SK-N-SH treated with all-trans-retinoic acid at 6 μM for 48 hours (cell line): ENCODE measurements at regions not wholly inside any gene's neighbourhood (a gene's known extent, or its start where the extent isn't known, plus 50 kb on each side); places are given as distances from the start of the nearest gene placed in this dataset.

ENCODE experiments used
- ATAC-seq: fragments of 200-7000 bp; cut with Tn5 transposase; 3 replicates; pipeline ENCODE4 v1.9.1; 2020; ENCODE audit warnings: mild to moderate bottlenecking, moderate library complexity
- ARNTL ChIP-seq: fragments of 450-650 bp; formaldehyde crosslinking; IDR thresholded peaks from 2 replicates; pipeline ENCODE4 v1.5.0; 2020; ENCODE audit warnings: low read depth, mild to moderate bottlenecking, moderate library complexity, borderline replicate concordance
- BACH2 ChIP-seq: fragments of 250-450 bp; sonication (Bioruptor Pico); IDR thresholded peaks from 2 replicates; pipeline ENCODE4 v1.9.0; 2021; ENCODE audit warnings: mild to moderate bottlenecking, borderline replicate concordance
- CREB5 ChIP-seq: fragments of 250-450 bp; sonication (Bioruptor Pico); IDR thresholded peaks from 2 replicates; pipeline ENCODE4 v1.5.1; 2020; ENCODE audit warnings: low read depth, mild to moderate bottlenecking, moderate library complexity
- CSDC2 ChIP-seq: fragments of 250-450 bp; sonication (Bioruptor Pico); IDR thresholded peaks from 2 replicates; pipeline ENCODE4 v1.5.0; 2020; ENCODE audit warnings: mild to moderate bottlenecking, moderate library complexity
- GLIS3 ChIP-seq: fragments of 250-450 bp; sonication (Bioruptor Pico); IDR thresholded peaks from 2 replicates; pipeline ENCODE4 v1.5.0; 2020; ENCODE audit warnings: mild to moderate bottlenecking, moderate library complexity
- ISL1 ChIP-seq: fragments of 250-450 bp; sonication (Bioruptor Pico); IDR thresholded peaks from 2 replicates; pipeline ENCODE4 v2.1.2; 2022; ENCODE audit warnings: mild to moderate bottlenecking, moderate library complexity
- OSR1 ChIP-seq: fragments of 250-450 bp; sonication (Bioruptor Pico); IDR thresholded peaks from 2 replicates; pipeline ENCODE4 v1.8.0; 2022; ENCODE audit warnings: moderate library complexity, mild to moderate bottlenecking, inconsistent platforms
- POU6F1 ChIP-seq: fragments of 250-450 bp; sonication (Bioruptor Pico); IDR thresholded peaks from 2 replicates; pipeline ENCODE4 v1.8.0; 2021; ENCODE audit warnings: low read depth, mild to moderate bottlenecking, moderate library complexity, borderline replicate concordance
- PPARA ChIP-seq: fragments of 250-450 bp; sonication (Bioruptor Pico); IDR thresholded peaks from 2 replicates; pipeline ENCODE4 v1.5.0; 2020; ENCODE audit warnings: mild to moderate bottlenecking, borderline replicate concordance
- RARB ChIP-seq: fragments of 250-450 bp; sonication (Bioruptor Pico); IDR thresholded peaks from 2 replicates; pipeline ENCODE4 v1.8.0; 2021; ENCODE audit warnings: mild to moderate bottlenecking, moderate library complexity
- SNAI2 ChIP-seq: fragments of 250-450 bp; sonication (Bioruptor Pico); IDR thresholded peaks from 2 replicates; pipeline ENCODE4 v1.5.0; 2020; ENCODE audit warnings: mild to moderate bottlenecking, moderate library complexity
- TCF4 ChIP-seq: fragments of 250-450 bp; sonication (Bioruptor Pico); IDR thresholded peaks from 2 replicates; pipeline ENCODE4 v1.8.0; 2021; ENCODE audit warnings: mild to moderate bottlenecking, moderate library complexity, borderline replicate concordance
- TSHZ2 ChIP-seq: fragments of 250-450 bp; sonication (Bioruptor Pico); IDR thresholded peaks from 2 replicates; pipeline ENCODE4 v1.5.0; 2020; ENCODE audit warnings: mild to moderate bottlenecking, moderate library complexity
- ZC3H10 ChIP-seq: fragments of 250-450 bp; sonication (Bioruptor Pico); IDR thresholded peaks from 2 replicates; pipeline ENCODE4 v1.5.1; 2021; ENCODE audit warnings: mild to moderate bottlenecking, moderate library complexity
- ZFP3 ChIP-seq: fragments of 250-450 bp; sonication (Bioruptor Pico); IDR thresholded peaks from 2 replicates; pipeline ENCODE4 v1.5.0; 2020; ENCODE audit warnings: mild to moderate bottlenecking, moderate library complexity
- ZNF565 ChIP-seq: fragments of 450-650 bp; formaldehyde crosslinking; conservative IDR thresholded peaks from 2 replicates; pipeline ENCODE4 v1.5.0; 2020; ENCODE audit warnings: low read depth, mild to moderate bottlenecking, moderate library complexity
- ZNF8 ChIP-seq: fragments of 450-650 bp; formaldehyde crosslinking; IDR thresholded peaks from 2 replicates; pipeline ENCODE4 v1.5.0; 2020; ENCODE audit warnings: mild to moderate bottlenecking, moderate library complexity

- TF ChIP-seq ARNTL (CRISPR knock-in tag) = no peak
- no peak for ATAC-seq
These were observed 236.2 kb upstream of the SERP2 start for GRCh38 chr13:44137466-44137865.

GRCh38 chr13:44140146-44140545, 233.5 kb upstream of the SERP2 start:
- TF ChIP-seq ZC3H10 (CRISPR knock-in tag) (no peak), SNAI2 (CRISPR knock-in tag) (no peak), ARNTL (CRISPR knock-in tag) (no peak), ZNF8 (CRISPR knock-in tag) (no peak), BACH2 (CRISPR knock-in tag) (no peak), OSR1 (CRISPR knock-in tag) (no peak), TCF4 (CRISPR knock-in tag) (no peak), GLIS3 (CRISPR knock-in tag) (no peak), ISL1 (CRISPR knock-in tag) (no peak), PPARA (CRISPR knock-in tag) (no peak)
- ATAC-seq = no peak

DNA sequence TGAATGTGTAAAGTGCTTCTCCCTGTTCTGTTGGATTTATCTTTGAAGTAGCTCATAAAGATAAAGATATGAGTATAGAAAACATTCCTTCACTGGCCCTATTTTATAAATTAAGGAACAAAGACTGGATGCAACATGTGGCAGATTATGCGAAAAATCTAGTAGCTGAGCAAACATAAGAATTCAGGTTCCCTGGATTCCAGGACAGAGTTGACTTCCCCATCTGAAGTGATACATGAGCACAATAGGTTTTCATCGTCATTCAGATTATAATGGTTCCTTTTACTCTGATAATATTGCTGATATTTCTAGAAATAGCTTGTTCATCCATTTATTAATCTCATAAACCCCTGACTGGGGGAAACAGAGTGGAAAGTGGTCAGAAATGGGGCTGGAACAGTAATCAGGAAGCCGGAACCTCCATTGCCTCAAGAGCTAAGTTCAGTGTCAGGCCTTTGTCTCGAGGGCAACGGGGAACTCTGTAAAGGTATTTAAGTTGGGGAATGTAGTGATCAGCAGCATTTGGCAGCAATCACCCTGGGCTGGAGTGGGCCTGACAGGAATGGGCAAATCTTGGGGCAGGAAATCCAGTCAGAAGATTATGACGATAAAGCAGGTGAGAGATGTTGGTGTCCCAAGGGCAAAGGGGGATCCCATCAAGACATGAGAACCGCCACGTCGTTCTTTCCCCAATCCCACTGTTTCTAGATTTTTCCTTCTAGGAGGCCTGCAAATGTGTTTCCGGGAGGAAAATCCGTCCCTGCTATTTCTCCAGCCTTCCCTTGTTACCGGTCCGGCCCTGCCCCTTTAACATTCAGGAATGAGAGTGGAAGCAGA, 232.5 kb upstream of the SERP2 start:
- ATAC-seq = no peak
- TF ChIP-seq CREB5 (CRISPR knock-in tag) (0 out of 2 replicates have a peak, but pooled peaks have one; percentile 55), RARB (CRISPR knock-in tag) (no peak)

DNA sequence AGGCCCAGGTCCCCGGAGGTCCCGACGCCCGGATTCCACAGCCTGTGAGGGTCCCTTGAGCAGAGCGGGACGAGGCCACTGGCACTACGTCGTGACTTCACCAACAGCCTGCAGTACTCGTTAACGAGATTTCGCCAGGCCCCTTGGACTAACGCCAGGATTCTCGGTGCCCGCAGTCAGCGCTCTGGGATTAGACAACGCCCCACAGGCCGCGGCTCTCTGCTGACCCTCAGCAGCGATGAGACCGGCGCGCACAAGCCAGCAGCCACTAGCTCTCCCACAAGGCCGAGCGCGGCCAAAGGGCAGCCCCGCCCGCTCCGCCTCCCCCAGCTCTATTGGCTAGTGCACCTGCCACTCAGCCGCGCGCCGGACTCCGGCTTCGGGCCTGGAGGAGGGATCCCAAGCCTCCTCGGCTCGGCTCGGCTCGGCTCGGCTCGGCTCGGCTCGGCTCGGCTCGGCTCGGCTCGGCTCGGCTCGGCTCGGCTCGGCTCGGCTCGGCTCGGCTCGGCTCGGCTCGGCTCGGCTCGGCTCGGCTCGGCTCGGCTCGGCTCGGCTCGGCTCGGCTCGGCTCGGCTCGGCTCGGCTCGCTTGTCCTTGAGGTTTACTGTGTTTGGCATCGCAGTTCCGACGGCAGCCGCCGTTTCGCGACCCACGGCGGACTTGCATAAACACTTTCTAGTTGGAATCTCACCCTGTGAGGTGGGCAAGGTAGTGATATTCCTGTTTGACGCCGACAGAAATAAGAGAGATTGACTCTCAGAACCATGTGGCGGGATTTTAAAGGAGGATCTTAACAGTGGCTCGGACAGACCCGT, 231.7 kb upstream of the SERP2 start:
- ATAC-seq = peak; percentile 99
- peak; percentile 40; the same call in 1 of the 2 replicates for TF ChIP-seq TCF4 (CRISPR knock-in tag)
- TF ChIP-seq TSHZ2 (CRISPR knock-in tag) = peak; percentile 77; the same call in 1 of the 2 replicates
- TF ChIP-seq ZFP3 (CRISPR knock-in tag) = 0 out of 2 replicates have a peak, but pooled peaks have one; percentile 39
- peak; percentile 54; the same call in 1 of the 2 replicates for TF ChIP-seq CSDC2 (CRISPR knock-in tag)
- TF ChIP-seq ZNF565 = no peak

DNA sequence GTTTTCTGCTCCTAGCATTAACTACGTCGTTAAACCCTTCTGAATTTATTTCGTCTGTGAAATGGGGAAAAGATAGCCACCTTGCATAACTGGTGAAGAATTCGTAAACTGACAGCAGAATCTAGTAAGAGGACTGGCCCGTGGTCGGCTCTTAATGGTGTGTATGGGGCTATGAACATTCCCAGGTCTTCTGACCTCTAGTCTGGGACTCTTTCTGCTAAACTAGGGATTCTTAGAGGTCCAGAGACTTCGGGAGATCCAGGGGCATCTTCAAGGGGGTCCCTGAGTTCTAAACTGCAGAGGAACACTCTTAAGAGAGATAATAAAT, 231.1 kb upstream of the SERP2 start:
- peak; percentile 11 for ATAC-seq
- no peak for TF ChIP-seq TCF4 (CRISPR knock-in tag)
- TF ChIP-seq RARB (CRISPR knock-in tag) = no peak
- no peak for TF ChIP-seq BACH2 (CRISPR knock-in tag)
- TF ChIP-seq POU6F1 = no peak
